HEK293 (cell line): ENCODE measurements at regions not wholly inside any gene's neighbourhood (a gene's known extent, or its start where the extent isn't known, plus 50 kb on each side); places are given as distances from the start of the nearest gene placed in this dataset.

Experiments
- CTCF ChIP-seq: fragments of 450-650 bp; formaldehyde crosslinking; IDR thresholded peaks from 2 replicates; pipeline ENCODE4 v1.5.1; 2016; ENCODE audit warnings: missing biosample characterization, missing genetic modification characterization
- TCF7L2 ChIP-seq: IDR thresholded peaks from 2 replicates; pipeline ENCODE4 v1.6.1; 2011; ENCODE audit warnings: low read depth, mild to moderate bottlenecking, inconsistent platforms, low read length, moderate library complexity, borderline replicate concordance

- TF ChIP-seq TCF7L2 (no peak), CTCF (tag by site-specific recombination) (no peak)
Measured at GRCh38 chr16:55203570-55203969, 120.4 kb upstream of the IRX6 start.
